NCI-H1092 treated with DMSO at 0.1 percent for 48 hours (cell line): ENCODE measurements at regions not wholly inside any gene's neighbourhood (a gene's known extent, or its start where the extent isn't known, plus 50 kb on each side); places are given as distances from the start of the nearest gene placed in this dataset.

Experiments
- DNase-seq: peaks from one replicate; lab custom pipeline; 2025; lab: John Stamatoyannopoulos, UW

DNA sequence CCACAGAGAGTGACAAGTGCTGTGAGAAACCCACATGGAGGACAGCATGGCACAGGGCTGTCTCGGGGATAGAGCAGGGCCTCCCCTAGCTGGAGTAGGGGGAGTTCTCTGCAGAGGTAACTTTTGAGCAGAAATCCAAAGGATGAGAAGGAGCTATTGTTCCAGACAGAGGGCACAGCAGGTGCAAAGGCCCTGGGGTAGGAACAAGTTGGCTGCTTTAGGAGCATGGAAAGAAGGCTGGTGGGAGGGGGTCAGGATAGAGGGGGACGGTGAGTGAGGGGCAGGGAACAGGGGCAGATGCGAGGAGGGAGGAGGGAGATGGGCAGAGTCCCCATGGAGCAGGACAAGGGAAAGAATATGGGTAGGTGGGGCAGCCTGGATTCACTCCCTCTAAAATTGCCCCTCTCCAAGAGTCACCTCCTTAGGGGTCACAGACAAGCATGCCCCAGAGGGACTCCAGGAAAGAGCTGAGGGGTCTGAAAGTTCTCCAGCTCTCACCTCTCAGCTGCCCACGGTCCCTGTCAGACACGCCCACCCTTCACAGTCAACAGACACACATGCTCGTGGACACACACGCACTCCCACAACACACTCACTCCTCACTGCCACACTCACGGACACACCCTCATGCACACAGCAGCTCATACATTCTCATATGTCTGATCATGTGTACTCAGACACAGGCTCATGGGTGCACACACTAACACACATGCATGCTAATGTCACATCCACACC is 110.7 kb downstream of the LITAF start:
- DNase-seq, result no peak

DNA sequence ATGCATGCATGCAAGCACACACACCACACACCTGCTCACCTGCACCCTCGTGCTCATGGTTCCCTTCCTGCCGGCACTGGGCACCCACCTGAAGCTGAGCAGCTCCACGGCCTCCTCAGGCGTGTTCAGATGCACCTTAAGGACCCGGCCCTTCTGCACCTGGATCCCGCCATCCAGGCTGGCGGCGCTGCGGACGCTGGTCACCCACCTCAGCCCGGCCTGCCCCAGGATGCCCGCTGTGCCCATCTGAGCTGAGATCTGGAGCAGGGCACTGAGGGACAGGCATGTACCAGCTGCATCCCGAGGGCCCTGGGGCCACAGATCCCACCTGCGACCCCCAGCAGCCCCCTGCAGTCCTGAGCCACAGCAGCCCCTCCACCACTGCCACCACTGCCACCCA is 110.0 kb downstream of the LITAF start:
- no peak for DNase-seq

DNA sequence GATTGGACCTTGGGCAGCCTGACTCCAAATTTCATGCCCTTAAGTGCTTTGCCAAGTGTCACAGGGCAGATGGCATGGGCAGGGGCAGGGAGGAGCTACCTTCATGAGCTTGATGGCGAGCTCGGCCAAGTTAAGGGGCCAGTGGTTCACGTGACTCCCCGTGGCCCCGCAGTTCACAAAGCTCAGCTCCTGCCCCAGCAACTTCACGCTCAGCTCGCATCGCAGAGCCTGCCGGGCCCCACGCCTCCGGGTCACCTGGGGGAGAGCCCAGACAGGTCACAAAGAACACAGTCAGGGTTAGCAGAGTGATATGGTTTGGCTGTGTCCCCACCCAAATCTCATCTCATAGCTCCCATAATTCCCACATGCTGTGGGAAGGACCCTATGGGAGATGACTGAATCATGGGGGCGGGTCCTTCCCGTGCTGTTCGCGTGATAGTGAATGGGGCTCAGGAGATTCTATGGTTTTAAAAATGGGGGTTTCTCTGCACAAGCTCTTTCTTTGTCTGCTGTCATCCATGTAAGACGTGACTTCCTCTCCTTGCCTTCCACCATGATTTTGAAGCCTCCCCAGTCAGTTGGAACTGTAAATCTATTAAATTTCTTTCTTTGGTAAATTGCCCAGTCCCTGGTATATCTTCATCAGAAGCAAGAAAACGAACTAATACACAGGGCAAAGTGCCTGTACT is 108.1 kb downstream of the LITAF start:
- DNase-seq, result no peak

DNA sequence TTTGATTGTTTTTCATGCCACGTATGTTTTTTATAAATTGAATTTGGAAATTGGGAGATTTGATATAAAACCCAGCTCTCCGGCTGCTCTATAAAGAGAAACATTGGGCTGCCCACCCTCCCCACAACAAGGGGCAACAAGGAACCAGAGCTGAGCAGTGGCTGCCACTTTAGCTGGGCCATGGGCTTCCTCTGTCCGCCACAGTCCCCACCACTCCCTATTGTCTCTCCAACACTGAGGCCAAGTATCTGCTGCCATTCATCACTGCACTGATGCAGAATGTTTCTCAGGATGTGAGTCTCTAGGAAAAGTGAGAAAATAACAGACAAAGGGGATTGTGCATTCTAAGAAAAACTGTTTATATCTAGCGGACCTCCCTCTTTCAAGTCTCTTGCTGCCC is 106.8 kb downstream of the LITAF start:
- DNase-seq, result no peak

DNA sequence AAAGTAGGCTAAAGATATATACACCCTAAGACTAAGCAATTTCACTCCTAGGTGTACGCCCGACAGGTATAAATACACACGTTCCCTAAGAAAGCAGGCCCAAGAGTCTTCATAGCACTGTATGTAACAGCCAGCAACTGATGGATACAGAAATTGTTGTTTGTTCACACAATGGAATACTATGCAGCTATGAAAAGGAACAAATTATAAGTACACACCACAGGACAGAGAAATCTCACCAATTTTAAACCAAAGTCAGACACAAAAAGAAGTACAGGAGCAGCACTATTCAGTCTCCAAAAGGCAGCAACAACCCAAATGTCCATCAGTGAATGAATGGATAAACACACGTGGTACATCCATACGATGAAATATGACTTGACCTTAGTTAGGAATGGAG is 106.1 kb downstream of the LITAF start:
- DNase-seq, result no peak

DNA sequence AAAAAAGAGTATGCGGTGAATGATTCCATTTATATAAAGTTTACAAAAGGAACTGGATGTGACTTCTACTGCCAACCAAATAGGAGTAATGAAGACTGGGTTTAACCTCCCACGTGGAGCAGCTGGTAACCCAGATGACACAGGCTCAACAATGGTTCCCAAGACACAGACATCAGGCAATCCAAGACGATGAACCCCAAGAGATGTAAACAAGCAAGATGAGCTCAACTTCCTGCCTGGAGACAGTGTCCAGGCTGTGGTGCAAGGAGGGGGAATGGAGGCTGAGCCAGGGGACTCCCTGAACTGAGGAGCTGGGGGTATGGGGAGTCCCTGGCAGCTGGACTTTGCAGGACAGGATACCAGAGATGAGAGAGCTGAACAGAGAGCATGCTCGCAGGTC is 104.7 kb downstream of the LITAF start:
- no peak for DNase-seq

DNA sequence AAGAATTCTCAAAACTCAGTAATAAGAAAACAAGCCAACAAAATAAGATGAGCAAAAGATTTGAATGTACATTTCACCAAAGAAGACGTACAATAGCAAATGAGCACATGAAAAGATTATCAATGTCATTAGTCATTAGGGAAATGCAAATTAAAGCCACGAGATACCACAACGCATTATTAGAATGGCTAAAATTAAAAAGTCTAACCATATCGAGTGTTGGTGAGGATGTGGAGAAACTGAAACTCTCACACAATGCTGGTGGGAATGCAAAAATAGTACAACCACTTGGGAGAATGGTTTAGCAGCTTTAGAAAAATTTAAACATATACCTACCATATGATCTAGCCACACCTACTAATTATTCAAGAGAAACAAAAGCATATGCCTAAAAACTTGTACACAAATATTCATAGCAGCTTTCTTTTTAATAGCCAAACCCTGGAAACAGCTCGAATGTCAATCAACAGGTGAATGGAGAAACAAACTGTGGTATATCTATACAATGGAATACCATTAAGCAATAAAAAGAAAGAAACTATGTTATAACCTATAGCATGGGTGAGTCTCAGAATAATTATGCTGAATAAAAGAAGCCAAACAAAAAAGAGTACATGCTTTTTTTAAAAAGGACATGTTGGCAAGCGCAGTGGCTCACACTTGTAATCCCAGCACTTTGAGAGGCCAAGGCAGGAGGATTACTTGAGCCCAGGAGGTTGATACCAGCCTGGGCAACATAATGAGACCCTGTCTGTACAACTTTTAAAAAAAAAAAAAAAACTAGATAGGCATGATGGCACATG is 103.6 kb downstream of the LITAF start:
- DNase-seq, result no peak

DNA sequence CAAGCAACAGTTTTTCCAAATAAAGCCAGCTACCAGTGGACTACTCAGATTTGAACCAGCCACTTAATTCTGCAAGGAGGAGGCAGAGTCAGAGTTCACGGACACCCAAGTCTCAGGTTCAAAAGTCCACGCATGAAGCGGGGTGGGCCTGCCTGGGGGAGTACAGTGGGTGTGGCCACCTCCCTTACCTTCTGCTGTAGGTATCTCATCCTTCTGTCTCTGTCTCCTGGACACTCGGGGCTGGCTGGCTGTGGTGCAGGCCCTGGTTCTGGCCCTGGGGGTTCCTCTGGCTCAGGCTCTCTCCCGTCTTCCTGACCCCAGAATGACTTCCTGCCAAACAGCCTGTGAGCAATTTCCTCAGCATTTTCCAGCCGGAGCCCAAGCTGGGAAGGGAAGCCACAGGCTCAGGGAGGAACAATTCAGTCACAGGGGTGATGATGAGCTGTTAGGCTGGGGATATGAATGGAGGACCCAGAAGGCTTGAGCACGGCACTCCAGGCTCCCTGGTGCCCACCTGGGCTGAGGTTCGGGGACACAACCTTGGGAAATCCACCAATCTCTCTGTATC is 101.9 kb downstream of the LITAF start:
- no peak for DNase-seq

DNA sequence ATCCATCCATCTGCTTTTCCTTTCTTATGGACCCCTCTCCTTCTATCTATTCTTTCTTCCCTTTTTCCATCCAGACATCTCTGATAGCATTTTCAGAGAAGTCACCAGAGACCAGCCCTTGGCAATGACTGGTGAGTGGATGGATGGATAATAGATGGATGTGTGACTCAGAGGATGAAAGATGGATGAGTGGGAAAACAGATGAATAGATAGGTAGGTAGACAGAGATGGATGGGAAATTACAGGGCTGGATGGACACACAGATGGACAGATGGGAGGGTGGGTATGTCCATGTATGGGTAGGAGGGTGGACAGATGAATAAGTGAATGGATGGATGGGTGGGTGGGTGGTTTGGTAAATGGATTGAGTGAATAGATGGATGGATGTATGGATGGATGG is 101.0 kb downstream of the LITAF start:
- DNase-seq, result no peak

DNA sequence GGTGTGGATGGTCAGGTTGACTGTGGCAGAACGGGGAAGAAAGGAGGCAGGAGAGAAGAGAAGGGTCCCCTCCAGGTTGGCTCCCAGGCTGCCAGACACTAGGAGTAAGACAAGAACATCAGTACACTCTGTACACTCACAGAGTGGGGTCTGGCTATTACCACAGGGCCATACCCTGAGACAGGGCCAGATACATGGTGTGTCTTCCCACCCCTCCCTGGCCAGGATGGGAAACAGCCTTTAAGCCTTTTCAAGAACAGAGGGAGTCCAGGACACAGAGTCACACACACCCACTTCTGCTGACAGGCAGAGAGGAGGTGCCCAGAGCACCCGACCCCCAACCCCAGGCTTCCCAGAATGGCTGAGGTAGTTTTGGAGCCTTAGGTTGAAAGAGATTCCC is 99.4 kb downstream of the LITAF start:
- DNase-seq, result no peak

DNA sequence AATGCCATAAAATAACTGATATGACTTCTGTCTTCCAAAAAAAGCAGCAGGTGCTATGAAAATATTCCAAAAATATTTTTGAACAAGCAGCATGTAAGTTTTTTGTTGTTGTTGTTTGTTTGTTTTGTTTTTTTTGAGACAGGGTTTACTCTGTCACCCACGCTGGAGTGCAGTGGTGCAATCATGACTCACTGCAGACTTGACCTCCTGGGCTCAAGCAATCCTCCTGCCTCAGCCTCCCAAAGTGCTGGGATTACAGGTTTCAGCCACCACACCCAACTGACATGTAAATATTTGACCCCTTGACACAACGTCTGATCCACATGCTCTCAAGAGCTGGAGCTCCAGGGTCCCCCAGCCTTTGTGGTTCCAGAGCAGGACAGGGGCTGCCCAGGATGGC is 98.4 kb downstream of the LITAF start:
- DNase-seq, result no peak

DNA sequence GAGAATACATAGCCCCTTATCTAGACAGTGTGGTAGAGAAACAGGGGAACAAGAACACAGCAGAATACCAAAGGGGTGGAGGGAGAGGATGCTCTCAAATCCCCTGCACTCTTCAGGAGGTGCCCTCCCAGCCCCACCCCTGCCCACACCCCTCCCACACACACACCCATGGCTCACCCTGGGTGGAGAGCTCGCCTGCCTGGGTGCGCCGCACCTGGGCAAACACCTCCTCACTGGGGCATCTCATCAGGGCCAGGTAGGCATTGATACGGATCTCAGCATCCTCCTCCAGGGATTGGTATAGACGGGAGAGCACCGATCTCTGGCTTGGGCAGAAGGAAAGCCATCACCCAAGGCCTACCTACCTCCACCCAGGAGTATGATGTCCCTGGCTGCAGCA is 95.2 kb downstream of the LITAF start:
- no peak for DNase-seq

DNA sequence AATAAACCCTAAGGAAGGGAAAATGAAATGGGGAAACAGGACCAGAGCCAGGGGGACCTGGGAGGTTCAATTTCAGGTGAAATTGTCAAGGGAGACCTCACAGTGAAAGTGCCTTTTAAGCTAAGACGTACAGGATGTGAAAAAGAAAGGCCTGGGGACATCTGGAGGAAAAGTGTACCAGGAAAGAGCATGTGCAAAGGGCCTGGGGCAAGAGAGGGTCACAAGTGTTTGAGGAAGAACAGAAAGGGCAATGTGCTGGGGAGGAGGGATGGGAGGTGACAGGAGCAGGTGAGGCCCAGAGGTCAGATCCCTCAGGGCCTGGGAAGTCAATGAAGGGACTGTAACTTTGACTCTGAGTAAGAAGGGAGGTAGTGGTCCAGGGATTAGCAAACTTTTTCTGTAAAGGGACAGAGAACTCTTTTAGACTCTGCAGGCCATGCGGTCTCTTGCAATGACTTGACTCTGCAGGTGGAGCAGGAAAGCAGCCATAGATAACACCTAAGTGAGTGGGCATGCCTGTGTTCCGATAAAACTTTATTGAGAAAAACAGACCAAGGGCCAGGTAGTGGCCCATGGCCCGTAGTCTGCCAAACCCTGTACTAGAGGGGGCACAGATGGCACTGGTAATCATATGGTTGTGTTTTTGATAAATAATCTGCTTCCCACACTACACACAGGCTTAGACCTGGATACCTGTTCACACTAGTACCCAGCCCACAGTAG is 93.8 kb downstream of the LITAF start:
- DNase-seq, result no peak

DNA sequence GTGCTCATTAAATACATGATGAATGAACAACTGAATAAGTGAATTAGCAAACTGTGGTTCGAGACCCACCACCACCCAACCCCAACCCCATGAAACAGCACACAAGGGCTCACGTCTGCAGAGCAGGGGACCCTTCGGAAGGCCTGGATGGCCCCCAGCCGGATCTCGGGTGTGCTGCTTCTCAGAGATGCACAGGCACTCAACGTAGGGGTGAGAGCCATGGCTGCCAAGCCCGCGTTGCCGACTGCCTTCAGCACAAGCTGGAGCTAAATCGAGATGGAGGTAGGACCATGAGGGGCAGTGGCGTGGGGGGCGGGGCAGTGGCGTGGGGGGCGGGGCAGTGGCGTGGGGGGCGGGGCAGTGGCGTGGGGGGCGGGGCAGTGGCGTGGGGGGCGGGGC is 93.2 kb downstream of the LITAF start:
- DNase-seq, result no peak

DNA sequence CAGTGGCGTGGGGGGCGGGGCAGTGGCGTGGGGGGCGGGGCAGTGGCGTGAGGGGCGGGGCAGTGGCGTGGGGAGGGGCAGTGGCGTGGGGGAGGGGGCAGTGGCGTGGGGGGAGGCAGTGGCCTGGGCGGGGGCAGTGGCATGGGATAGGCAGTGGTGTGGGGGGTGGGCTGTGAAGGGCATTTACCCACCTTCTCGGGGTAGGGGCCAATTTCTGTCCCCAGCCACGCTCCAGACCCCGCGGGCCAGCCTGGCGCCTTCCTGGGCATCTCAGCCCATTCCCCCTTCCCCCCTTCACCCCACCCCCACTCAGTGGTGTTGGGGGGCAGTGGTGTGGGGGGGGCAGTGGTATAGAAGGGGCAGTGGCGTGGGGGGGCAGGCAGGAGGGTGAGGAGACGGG is 92.7 kb downstream of the LITAF start:
- no peak for DNase-seq

DNA sequence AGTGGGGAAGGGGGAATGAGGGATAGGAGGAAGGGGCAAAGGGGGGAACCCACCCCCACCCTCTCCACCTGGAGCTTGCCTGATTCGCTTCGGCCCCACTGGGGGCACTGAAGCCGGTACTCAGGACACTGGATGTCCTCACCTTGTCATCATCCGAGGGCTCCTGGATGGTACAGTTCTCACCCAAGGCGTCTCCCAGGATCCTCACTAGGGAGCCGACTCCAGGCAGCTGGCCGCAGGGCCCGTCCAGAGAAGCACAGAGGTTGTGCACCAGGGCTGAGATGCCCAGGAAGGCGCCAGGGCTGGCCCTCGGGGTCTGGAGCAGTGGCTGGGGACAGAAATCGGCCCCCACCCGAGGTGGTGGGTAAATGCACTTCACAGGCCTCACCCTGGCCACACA is 92.3 kb downstream of the LITAF start:
- no peak for DNase-seq

DNA sequence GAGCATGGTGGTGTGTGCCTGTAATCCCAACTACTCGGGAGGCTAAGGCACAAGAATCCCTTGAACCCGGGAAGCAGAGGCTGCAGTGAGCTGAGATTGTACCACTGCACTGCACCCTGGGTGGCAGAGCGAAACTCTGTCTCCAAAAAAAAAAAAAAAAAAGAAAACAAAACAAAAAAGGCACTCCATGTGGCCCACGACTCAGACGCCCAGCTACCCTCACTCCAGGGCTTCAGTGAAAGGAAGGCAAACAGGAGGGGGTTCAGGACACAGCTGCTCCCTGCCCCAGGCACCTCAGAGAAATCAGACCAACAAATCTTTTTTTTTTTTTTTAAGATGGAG is 91.7 kb downstream of the LITAF start:
- DNase-seq, result no peak
